HepG2 (cell line): ENCODE measurements at regions not wholly inside any gene's neighbourhood (a gene's known extent, or its start where the extent isn't known, plus 50 kb on each side); places are given as distances from the start of the nearest gene placed in this dataset.

ENCODE experiments used
- BORCS8-MEF2B ChIP-seq: sonication (generic); formaldehyde crosslinking; IDR thresholded peaks from 2 replicates; pipeline ENCODE4 v1.8.0; 2022; ENCODE audit warnings: mild to moderate bottlenecking, missing genetic modification reagents
- CHCHD3 ChIP-seq: sonication (generic); formaldehyde crosslinking; IDR thresholded peaks from 2 replicates; pipeline ENCODE4 v1.8.0; 2022; ENCODE audit warnings: mild to moderate bottlenecking, missing genetic modification reagents, moderate library complexity
- CHD4 ChIP-seq: fragments of 200-600 bp; sonication (generic); IDR thresholded peaks from 2 replicates; pipeline ENCODE4 v1.7.0; 2017; ENCODE audit warnings: mild to moderate bottlenecking, low read length, borderline replicate concordance
- FOXA1 ChIP-seq, 2 experiments: fragments of 450-650 bp in 1 of 2; sonication (generic) in 1 of 2; formaldehyde crosslinking in 1 of 2; IDR thresholded peaks; 2 replicates each; pipeline versions ENCODE4 v1.4.0 to v1.6.1; 2016 to 2020; ENCODE audit warnings: missing genetic modification reagents in 1 of 2
- KLF11 ChIP-seq: IDR thresholded peaks from 2 replicates; pipeline ENCODE4 v1.6.1; 2016; ENCODE audit warnings: missing compliant biosample characterization
- MAFK ChIP-seq, 2 experiments: IDR thresholded peaks in 1 of 2; conservative IDR thresholded peaks in 1 of 2; 2 replicates each; pipeline ENCODE4 v1.6.1; 2011; ENCODE audit warnings: improper control_type of control experiment in 2 of 2, low read length in 2 of 2
- MZF1 ChIP-seq: sonication (generic); formaldehyde crosslinking; IDR thresholded peaks from 2 replicates; pipeline ENCODE4 v1.8.1; 2023; ENCODE audit warnings: mild to moderate bottlenecking, missing genetic modification reagents, borderline replicate concordance
- NFYC ChIP-seq: IDR thresholded peaks from 2 replicates; pipeline ENCODE4 v1.6.1; 2016; ENCODE audit warnings: missing genetic modification reagents, missing compliant biosample characterization
- ZNF383 ChIP-seq: sonication (generic); formaldehyde crosslinking; IDR thresholded peaks from 2 replicates; pipeline ENCODE4 v1.4.0; 2020; ENCODE audit warnings: missing genetic modification reagents, mild to moderate bottlenecking, borderline replicate concordance
- ZNF430 ChIP-seq: sonication (generic); formaldehyde crosslinking; IDR thresholded peaks from 2 replicates; pipeline ENCODE4 v1.9.0; 2021; ENCODE audit warnings: mild to moderate bottlenecking, missing genetic modification reagents
- ZNF441 ChIP-seq: sonication (generic); formaldehyde crosslinking; IDR thresholded peaks from 2 replicates; pipeline ENCODE4 v1.7.0; 2021; ENCODE audit warnings: missing genetic modification reagents, borderline replicate concordance
- ZNF547 ChIP-seq: sonication (generic); formaldehyde crosslinking; IDR thresholded peaks from 2 replicates; pipeline ENCODE4 v1.5.1; 2020; ENCODE audit warnings: mild to moderate bottlenecking, missing genetic modification reagents
- ZNF652 ChIP-seq: IDR thresholded peaks from 2 replicates; pipeline ENCODE4 v1.6.1; 2016; ENCODE audit warnings: low read depth, borderline replicate concordance
- ZNF660 ChIP-seq: sonication (generic); formaldehyde crosslinking; IDR thresholded peaks from 2 replicates; pipeline ENCODE4 v1.5.1; 2020; ENCODE audit warnings: mild to moderate bottlenecking, low read depth, missing genetic modification reagents, borderline replicate concordance
- TF ChIP-seq, protein P1 (sequence below): sonication (generic); formaldehyde crosslinking; IDR thresholded peaks from 2 replicates; pipeline ENCODE4; 2020; ENCODE audit warnings: missing genetic modification reagents, mild to moderate bottlenecking, borderline replicate concordance
- TF ChIP-seq, protein P2 (sequence below), 2 experiments: fragments of 450-650 bp in 1 of 2; sonication (generic) in 1 of 2; formaldehyde crosslinking; IDR thresholded peaks; 2 replicates each; pipeline versions ENCODE4 v1.5.0 to v1.8.0; 2020 to 2022; ENCODE audit warnings: mild to moderate bottlenecking in 1 of 2, missing genetic modification reagents in 1 of 2
- TF ChIP-seq, protein P3 (sequence below): sonication (generic); formaldehyde crosslinking; IDR thresholded peaks from 2 replicates; pipeline ENCODE4 v1.5.1; 2020; ENCODE audit warnings: missing genetic modification reagents, mild to moderate bottlenecking, borderline replicate concordance
- TF ChIP-seq, protein P4 (sequence below): sonication (generic); formaldehyde crosslinking; IDR thresholded peaks from 2 replicates; pipeline ENCODE4 v1.5.0; 2020; ENCODE audit warnings: mild to moderate bottlenecking, missing genetic modification reagents, borderline replicate concordance
- TF ChIP-seq, protein P5 (sequence below): sonication (generic); formaldehyde crosslinking; IDR thresholded peaks from 2 replicates; pipeline ENCODE4 v1.4.0; 2020; ENCODE audit warnings: missing genetic modification reagents; ENCODE audit errors: not compliant biosample characterization
- TF ChIP-seq, protein P6 (sequence below): sonication (generic); formaldehyde crosslinking; IDR thresholded peaks from 2 replicates; pipeline ENCODE4 v1.4.0; 2020; ENCODE audit warnings: mild to moderate bottlenecking, missing genetic modification reagents

DNA sequence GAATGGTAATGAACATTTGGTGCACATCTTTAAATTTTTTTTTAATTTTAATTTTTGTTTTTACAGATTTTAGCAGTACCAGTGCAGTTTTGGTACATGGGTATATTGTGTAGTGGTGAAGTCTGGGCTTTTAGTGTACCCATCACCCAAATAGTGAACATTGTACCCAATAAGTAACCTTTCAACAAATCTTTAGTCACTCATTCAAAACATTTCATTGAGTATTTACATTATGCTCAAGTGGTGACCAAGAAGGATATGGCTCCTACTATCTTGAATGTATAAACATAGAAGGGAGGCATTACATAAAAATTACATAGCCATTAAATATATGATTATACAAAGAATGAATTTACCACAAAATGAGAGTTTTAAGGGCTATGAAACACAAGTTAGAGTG lies 223.3 kb downstream of the SPRY1 start (continued):
- TF ChIP-seq CHD4 (0 out of 2 replicates have a peak, but pooled peaks have one; percentile 49), ZNF660 (CRISPR knock-in tag) (no peak), ZNF430 (no peak), FOXA1 (IDR thresholded peaks at IDR 0.05) (no peak), FOXA1 (CRISPR knock-in tag; IDR thresholded peaks at IDR 0.05) (0 out of 2 replicates have a peak, but pooled peaks have one; percentile 9), MZF1 (CRISPR knock-in tag) (no peak), ZNF547 (no peak), BORCS8-MEF2B (no peak), ZNF652 (CRISPR knock-in tag) (no peak), CHCHD3 (no peak), MAFK (conservative IDR thresholded peaks at IDR 0.05 in 1 of 2, IDR thresholded peaks at IDR 0.05 in 1 of 2; ENCODE audit: low read length in 2 of 2) (no peak), ZNF441 (no peak), KLF11 (CRISPR knock-in tag) (no peak), ZNF383 (no peak), NFYC (CRISPR knock-in tag) (no peak)
- TF ChIP-seq, protein P1, sequence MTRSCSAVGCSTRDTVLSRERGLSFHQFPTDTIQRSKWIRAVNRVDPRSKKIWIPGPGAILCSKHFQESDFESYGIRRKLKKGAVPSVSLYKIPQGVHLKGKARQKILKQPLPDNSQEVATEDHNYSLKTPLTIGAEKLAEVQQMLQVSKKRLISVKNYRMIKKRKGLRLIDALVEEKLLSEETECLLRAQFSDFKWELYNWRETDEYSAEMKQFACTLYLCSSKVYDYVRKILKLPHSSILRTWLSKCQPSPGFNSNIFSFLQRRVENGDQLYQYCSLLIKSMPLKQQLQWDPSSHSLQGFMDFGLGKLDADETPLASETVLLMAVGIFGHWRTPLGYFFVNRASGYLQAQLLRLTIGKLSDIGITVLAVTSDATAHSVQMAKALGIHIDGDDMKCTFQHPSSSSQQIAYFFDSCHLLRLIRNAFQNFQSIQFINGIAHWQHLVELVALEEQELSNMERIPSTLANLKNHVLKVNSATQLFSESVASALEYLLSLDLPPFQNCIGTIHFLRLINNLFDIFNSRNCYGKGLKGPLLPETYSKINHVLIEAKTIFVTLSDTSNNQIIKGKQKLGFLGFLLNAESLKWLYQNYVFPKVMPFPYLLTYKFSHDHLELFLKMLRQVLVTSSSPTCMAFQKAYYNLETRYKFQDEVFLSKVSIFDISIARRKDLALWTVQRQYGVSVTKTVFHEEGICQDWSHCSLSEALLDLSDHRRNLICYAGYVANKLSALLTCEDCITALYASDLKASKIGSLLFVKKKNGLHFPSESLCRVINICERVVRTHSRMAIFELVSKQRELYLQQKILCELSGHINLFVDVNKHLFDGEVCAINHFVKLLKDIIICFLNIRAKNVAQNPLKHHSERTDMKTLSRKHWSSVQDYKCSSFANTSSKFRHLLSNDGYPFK (CRISPR knock-in tag): no peak
- TF ChIP-seq, protein P2, sequence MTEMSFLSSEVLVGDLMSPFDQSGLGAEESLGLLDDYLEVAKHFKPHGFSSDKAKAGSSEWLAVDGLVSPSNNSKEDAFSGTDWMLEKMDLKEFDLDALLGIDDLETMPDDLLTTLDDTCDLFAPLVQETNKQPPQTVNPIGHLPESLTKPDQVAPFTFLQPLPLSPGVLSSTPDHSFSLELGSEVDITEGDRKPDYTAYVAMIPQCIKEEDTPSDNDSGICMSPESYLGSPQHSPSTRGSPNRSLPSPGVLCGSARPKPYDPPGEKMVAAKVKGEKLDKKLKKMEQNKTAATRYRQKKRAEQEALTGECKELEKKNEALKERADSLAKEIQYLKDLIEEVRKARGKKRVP (CRISPR knock-in tag; IDR thresholded peaks at IDR 0.05): no peak
- TF ChIP-seq, protein P3, sequence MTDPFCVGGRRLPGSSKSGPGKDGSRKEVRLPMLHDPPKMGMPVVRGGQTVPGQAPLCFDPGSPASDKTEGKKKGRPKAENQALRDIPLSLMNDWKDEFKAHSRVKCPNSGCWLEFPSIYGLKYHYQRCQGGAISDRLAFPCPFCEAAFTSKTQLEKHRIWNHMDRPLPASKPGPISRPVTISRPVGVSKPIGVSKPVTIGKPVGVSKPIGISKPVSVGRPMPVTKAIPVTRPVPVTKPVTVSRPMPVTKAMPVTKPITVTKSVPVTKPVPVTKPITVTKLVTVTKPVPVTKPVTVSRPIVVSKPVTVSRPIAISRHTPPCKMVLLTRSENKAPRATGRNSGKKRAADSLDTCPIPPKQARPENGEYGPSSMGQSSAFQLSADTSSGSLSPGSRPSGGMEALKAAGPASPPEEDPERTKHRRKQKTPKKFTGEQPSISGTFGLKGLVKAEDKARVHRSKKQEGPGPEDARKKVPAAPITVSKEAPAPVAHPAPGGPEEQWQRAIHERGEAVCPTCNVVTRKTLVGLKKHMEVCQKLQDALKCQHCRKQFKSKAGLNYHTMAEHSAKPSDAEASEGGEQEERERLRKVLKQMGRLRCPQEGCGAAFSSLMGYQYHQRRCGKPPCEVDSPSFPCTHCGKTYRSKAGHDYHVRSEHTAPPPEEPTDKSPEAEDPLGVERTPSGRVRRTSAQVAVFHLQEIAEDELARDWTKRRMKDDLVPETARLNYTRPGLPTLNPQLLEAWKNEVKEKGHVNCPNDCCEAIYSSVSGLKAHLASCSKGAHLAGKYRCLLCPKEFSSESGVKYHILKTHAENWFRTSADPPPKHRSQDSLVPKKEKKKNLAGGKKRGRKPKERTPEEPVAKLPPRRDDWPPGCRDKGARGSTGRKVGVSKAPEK (CRISPR knock-in tag): no peak
- TF ChIP-seq, protein P4, sequence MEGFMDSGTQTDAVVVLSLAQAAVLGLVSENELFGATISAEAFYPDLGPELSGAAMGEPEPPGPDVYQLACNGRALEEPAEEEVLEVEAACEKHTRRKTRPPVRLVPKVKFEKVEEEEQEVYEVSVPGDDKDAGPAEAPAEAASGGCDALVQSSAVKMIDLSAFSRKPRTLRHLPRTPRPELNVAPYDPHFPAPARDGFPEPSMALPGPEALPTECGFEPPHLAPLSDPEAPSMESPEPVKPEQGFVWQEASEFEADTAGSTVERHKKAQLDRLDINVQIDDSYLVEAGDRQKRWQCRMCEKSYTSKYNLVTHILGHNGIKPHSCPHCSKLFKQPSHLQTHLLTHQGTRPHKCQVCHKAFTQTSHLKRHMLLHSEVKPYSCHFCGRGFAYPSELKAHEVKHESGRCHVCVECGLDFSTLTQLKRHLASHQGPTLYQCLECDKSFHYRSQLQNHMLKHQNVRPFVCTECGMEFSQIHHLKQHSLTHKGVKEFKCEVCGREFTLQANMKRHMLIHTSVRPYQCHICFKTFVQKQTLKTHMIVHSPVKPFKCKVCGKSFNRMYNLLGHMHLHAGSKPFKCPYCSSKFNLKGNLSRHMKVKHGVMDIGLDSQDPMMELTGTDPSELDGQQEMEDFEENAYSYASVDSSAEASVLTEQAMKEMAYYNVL (CRISPR knock-in tag): no peak
- TF ChIP-seq, protein P5, sequence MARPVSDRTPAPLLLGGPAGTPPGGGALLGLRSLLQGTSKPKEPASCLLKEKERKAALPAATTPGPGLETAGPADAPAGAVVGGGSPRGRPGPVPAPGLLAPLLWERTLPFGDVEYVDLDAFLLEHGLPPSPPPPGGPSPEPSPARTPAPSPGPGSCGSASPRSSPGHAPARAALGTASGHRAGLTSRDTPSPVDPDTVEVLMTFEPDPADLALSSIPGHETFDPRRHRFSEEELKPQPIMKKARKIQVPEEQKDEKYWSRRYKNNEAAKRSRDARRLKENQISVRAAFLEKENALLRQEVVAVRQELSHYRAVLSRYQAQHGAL (CRISPR knock-in tag): no peak
- TF ChIP-seq, protein P6, sequence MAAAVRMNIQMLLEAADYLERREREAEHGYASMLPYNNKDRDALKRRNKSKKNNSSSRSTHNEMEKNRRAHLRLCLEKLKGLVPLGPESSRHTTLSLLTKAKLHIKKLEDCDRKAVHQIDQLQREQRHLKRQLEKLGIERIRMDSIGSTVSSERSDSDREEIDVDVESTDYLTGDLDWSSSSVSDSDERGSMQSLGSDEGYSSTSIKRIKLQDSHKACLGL (CRISPR knock-in tag): no peak
